ENCODE measurements at regions not wholly inside any gene's neighbourhood (a gene's known extent, or its start where the extent isn't known, plus 50 kb on each side); places are given as distances from the start of the nearest gene placed in this dataset.

GRCh38 chr10:3287572-3288445 lies 115.2 kb upstream of the PITRM1 start:
- TF ChIP-seq POLR2A (IDR thresholded peaks at IDR 0.05) (no peak), CTCF (IDR thresholded peaks at IDR 0.05) (no peak)
